Neural cell (in vitro differentiated cells): ENCODE measurements at regions not wholly inside any gene's neighbourhood (a gene's known extent, or its start where the extent isn't known, plus 50 kb on each side); places are given as distances from the start of the nearest gene placed in this dataset.
"Not testable (repeated sequence)": the region's sequence is repeated elsewhere in the genome, so short reads cannot be mapped to it uniquely, and the experiment has no call there.

Experiments used
- H2AFZ ChIP-seq: fragments of 200-600, 300-800 bp; sonication (generic), shearing (Covaris generic); 2 replicates; pipeline ENCODE4 v1.6.0; 2014; ENCODE audit warnings: low read depth, mild to moderate bottlenecking, antibody characterized with exemption, low read length, moderate library complexity
- H3F3A ChIP-seq: fragments of 200-600 bp; shearing (Covaris generic); 2 replicates; pipeline ENCODE4 v1.6.1; 2016; ENCODE audit warnings: mild to moderate bottlenecking, moderate library complexity, mixed read lengths, antibody characterized with exemption, low read length; ENCODE audit not compliant: insufficient read depth, poor library complexity, severe bottlenecking
- H3K27ac ChIP-seq: fragments of 200-600, 300-800 bp; sonication (generic), shearing (Covaris generic); 2 replicates; pipeline ENCODE4 v1.5.1; 2014; ENCODE audit warnings: mild to moderate bottlenecking, low read length, moderate library complexity
- H3K27me3 ChIP-seq: fragments of 300-800, 200-600 bp; sonication (generic), shearing (Covaris generic); 2 replicates; pipeline ENCODE4 v1.6.0; 2014; ENCODE audit warnings: mild to moderate bottlenecking, low read depth, low read length, moderate library complexity; ENCODE audit not compliant: insufficient read depth
- H3K36me3 ChIP-seq: fragments of 300-800, 200-600 bp; sonication (generic), shearing (Covaris generic); 2 replicates; pipeline ENCODE4 v1.5.1; 2014; ENCODE audit warnings: mild to moderate bottlenecking, antibody characterized with exemption, low read length, moderate library complexity; ENCODE audit not compliant: insufficient read depth
- H3K4me2 ChIP-seq: fragments of 300-800, 200-600 bp; sonication (generic), shearing (Covaris generic); 2 replicates; pipeline ENCODE4 v1.6.0; 2014; ENCODE audit warnings: mild to moderate bottlenecking, low read length
- H3K4me3 ChIP-seq: fragments of 300-800, 200-600 bp; sonication (generic), shearing (Covaris generic); 2 replicates; pipeline ENCODE4 v1.5.1; 2014; ENCODE audit warnings: mild to moderate bottlenecking, low read length, moderate library complexity
- H3K79me2 ChIP-seq: fragments of 200-600 bp; shearing (Covaris generic); replicated peaks from 2 replicates; pipeline ENCODE4 v1.6.0; 2014; ENCODE audit warnings: mild to moderate bottlenecking, low read length, moderate library complexity; ENCODE audit not compliant: insufficient read depth
- H3K9ac ChIP-seq: fragments of 300-800, 200-600 bp; sonication (generic), shearing (Covaris generic); 2 replicates; pipeline ENCODE4 v1.6.1; 2016; ENCODE audit warnings: mild to moderate bottlenecking, low read length, mixed read lengths
- H3K9me2 ChIP-seq: fragments of 200-600 bp; shearing (Covaris generic); 2 replicates; pipeline ENCODE4 v1.6.1; 2016; ENCODE audit warnings: mild to moderate bottlenecking, low read length, mixed read lengths; ENCODE audit not compliant: insufficient read depth
- H3K9me3 ChIP-seq: fragments of 200-600, 300-800 bp; sonication (generic), shearing (Covaris generic); 2 replicates; pipeline ENCODE4 v1.6.1; 2016; ENCODE audit warnings: mild to moderate bottlenecking, mixed run types, low read length, moderate library complexity, mixed read lengths
- H4K20me1 ChIP-seq: fragments of 200-600 bp; shearing (Covaris generic); 2 replicates; pipeline ENCODE4 v1.6.1; 2016; ENCODE audit warnings: mild to moderate bottlenecking, mixed run types; ENCODE audit not compliant: insufficient read depth
- EP300 ChIP-seq: fragments of 450-650 bp; conservative IDR thresholded peaks from 2 replicates; pipeline ENCODE4 v1.6.1; 2014; ENCODE audit warnings: antibody characterized with exemption, mild to moderate bottlenecking, moderate library complexity; ENCODE audit not compliant: poor library complexity, severe bottlenecking
- EZH2 ChIP-seq: fragments of 200-600, 300-800 bp; shearing (Covaris generic), sonication (generic); IDR thresholded peaks from 2 replicates; pipeline ENCODE4 v1.6.1; 2014; ENCODE audit warnings: antibody characterized with exemption, low read length, borderline replicate concordance, mild to moderate bottlenecking; ENCODE audit not compliant: insufficient read depth, poor library complexity, severe bottlenecking
- MXI1 ChIP-seq: fragments of 450-650 bp; conservative IDR thresholded peaks from 2 replicates; pipeline ENCODE4 v1.6.1; 2014; ENCODE audit warnings: antibody characterized with exemption, mild to moderate bottlenecking; ENCODE audit not compliant: poor library complexity, severe bottlenecking
- POLR2AphosphoS5 ChIP-seq: IDR thresholded peaks from 2 replicates; pipeline ENCODE4 v1.6.1; 2012
- RAD21 ChIP-seq: fragments of 450-650 bp; conservative IDR thresholded peaks from 2 replicates; pipeline ENCODE4 v1.6.1; 2014; ENCODE audit warnings: antibody characterized with exemption, mild to moderate bottlenecking, moderate library complexity
- SMC3 ChIP-seq: fragments of 450-650 bp; conservative IDR thresholded peaks from 2 replicates; pipeline ENCODE4 v1.6.1; 2014; ENCODE audit warnings: antibody characterized with exemption, mild to moderate bottlenecking, moderate library complexity; ENCODE audit not compliant: poor library complexity
- TAF1 ChIP-seq: IDR thresholded peaks from 2 replicates; pipeline ENCODE4 v1.6.1; 2012; ENCODE audit warnings: low read depth
- TF ChIP-seq, protein P1 (sequence below): IDR thresholded peaks from 2 replicates; pipeline ENCODE4 v1.6.1; 2012; ENCODE audit warnings: borderline replicate concordance
- TF ChIP-seq, protein P2 (sequence below): fragments of 450-650 bp; IDR thresholded peaks from 2 replicates; pipeline ENCODE4 v1.5.1; 2014; ENCODE audit warnings: antibody characterized with exemption, mild to moderate bottlenecking, moderate library complexity; ENCODE audit not compliant: poor library complexity, severe bottlenecking

DNA sequence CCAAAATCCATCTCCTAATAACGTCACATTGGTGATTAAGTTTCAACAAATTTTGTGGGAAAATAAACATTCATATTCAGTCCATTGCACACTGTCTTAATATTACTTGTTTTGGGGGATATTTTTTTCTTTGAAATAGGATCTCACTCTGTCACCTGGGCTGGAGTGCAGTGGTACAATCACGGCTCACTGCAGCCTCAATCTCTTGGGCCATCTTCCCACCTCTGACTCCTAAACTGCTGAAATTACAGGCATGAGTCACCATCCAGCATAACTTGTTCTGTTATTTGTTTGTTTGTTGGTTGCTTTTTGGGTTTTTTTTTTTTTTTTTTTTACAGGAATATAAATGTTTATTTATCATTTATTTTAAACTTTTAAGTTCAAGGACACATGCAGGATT lies 556.1 kb upstream of the SLITRK6 start:
- Histone ChIP-seq H3K4me3 (no peak overlapping the region), H3K79me2 (no peaks in the 10 kb centered on the region), H3K27ac (no peak overlapping the region), H2AFZ (no peak overlapping the region), H3K36me3 (no peaks in the 10 kb centered on the region), H3K4me2 (no peak overlapping the region), H3K9ac (no peak overlapping the region), H4K20me1 (no peaks in the 10 kb centered on the region), H3F3A (no peaks in the 10 kb centered on the region), H3K9me3 (no peaks in the 10 kb centered on the region), H3K27me3 (no peaks in the 10 kb centered on the region), H3K9me2 (no peaks in the 10 kb centered on the region)
- TF ChIP-seq POLR2AphosphoS5 = no peak
- TF ChIP-seq MXI1 = no peak
- no peak for TF ChIP-seq SMC3
- no peak for TF ChIP-seq RAD21
- TF ChIP-seq, protein P1, sequence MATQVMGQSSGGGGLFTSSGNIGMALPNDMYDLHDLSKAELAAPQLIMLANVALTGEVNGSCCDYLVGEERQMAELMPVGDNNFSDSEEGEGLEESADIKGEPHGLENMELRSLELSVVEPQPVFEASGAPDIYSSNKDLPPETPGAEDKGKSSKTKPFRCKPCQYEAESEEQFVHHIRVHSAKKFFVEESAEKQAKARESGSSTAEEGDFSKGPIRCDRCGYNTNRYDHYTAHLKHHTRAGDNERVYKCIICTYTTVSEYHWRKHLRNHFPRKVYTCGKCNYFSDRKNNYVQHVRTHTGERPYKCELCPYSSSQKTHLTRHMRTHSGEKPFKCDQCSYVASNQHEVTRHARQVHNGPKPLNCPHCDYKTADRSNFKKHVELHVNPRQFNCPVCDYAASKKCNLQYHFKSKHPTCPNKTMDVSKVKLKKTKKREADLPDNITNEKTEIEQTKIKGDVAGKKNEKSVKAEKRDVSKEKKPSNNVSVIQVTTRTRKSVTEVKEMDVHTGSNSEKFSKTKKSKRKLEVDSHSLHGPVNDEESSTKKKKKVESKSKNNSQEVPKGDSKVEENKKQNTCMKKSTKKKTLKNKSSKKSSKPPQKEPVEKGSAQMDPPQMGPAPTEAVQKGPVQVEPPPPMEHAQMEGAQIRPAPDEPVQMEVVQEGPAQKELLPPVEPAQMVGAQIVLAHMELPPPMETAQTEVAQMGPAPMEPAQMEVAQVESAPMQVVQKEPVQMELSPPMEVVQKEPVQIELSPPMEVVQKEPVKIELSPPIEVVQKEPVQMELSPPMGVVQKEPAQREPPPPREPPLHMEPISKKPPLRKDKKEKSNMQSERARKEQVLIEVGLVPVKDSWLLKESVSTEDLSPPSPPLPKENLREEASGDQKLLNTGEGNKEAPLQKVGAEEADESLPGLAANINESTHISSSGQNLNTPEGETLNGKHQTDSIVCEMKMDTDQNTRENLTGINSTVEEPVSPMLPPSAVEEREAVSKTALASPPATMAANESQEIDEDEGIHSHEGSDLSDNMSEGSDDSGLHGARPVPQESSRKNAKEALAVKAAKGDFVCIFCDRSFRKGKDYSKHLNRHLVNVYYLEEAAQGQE = no peak
- TF ChIP-seq TAF1 = no peak
- TF ChIP-seq, protein P2, sequence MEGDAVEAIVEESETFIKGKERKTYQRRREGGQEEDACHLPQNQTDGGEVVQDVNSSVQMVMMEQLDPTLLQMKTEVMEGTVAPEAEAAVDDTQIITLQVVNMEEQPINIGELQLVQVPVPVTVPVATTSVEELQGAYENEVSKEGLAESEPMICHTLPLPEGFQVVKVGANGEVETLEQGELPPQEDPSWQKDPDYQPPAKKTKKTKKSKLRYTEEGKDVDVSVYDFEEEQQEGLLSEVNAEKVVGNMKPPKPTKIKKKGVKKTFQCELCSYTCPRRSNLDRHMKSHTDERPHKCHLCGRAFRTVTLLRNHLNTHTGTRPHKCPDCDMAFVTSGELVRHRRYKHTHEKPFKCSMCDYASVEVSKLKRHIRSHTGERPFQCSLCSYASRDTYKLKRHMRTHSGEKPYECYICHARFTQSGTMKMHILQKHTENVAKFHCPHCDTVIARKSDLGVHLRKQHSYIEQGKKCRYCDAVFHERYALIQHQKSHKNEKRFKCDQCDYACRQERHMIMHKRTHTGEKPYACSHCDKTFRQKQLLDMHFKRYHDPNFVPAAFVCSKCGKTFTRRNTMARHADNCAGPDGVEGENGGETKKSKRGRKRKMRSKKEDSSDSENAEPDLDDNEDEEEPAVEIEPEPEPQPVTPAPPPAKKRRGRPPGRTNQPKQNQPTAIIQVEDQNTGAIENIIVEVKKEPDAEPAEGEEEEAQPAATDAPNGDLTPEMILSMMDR = no peak
- TF ChIP-seq EP300 = no peak
- TF ChIP-seq EZH2 = no peak

DNA sequence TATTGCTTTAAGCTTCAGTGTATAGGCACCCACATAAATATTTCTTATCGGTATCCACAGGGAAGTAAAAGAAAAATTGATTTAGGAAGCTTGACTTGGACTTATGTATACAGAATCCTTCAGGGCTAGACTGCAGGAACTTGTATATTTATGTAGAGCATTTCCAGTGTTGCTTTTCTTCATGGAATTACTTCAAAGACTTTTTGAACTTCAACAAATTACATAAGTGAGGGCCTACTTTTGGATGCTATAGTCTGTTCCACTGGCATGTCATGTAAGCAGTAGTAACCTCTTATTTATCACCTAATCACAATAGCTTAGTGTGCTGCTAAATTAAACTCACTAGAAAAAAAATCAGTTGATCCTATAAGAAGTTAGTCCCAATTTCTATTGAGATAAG lies 557.9 kb upstream of the SLITRK6 start:
- Histone ChIP-seq H3F3A (no peaks in the 10 kb centered on the region), H3K4me2 (no peak overlapping the region), H3K4me3 (no peak overlapping the region), H4K20me1 (no peaks in the 10 kb centered on the region), H2AFZ (no peak overlapping the region), H3K9ac (no peak overlapping the region), H3K9me2 (no peaks in the 10 kb centered on the region), H3K27ac (no peak overlapping the region), H3K36me3 (no peaks in the 10 kb centered on the region), H3K9me3 (no peaks in the 10 kb centered on the region), H3K79me2 (no peaks in the 10 kb centered on the region), H3K27me3 (no peaks in the 10 kb centered on the region)
- TF ChIP-seq TAF1 = no peak
- TF ChIP-seq, protein P2 = no peak
- TF ChIP-seq MXI1 = no peak
- TF ChIP-seq POLR2AphosphoS5 = no peak
- TF ChIP-seq RAD21 = no peak
- TF ChIP-seq EP300 = no peak
- TF ChIP-seq, protein P1 = no peak
- TF ChIP-seq EZH2 = no peak
- TF ChIP-seq SMC3 = no peak

GRCh38 chr13:86363749-86364148 lies 564.5 kb upstream of the SLITRK6 start:
- H3K4me2 ChIP-seq, H3K79me2 ChIP-seq, H3F3A ChIP-seq, H3K27me3 ChIP-seq, H2AFZ ChIP-seq, H3K36me3 ChIP-seq, H3K27ac ChIP-seq, H3K9me3 ChIP-seq, H3K9ac ChIP-seq, H4K20me1 ChIP-seq, H3K4me3 ChIP-seq, H3K9me2 ChIP-seq: not testable (repeated sequence)
